ENCODE measurements at regions not wholly inside any gene's neighbourhood (a gene's known extent, or its start where the extent isn't known, plus 50 kb on each side); places are given as distances from the start of the nearest gene placed in this dataset.

DNA sequence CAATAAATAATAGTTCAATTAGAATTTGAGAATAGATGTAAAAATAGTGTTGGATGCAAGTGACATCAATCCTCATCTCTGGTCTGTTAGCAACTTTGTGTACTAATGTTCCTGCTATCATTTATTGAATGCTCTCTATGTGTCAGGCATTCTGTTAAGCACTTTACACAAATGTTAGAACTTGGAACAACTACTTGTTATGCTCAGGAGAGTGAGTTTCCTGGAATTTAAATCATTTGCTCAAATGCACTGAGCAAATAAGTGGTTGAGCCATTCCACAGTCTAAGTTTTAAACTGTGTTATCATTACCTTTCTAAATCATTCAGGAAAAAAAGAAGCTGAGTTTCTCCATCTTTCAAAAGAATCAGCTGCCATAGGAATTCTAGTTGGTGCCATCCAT, 1327.3 kb upstream of the GOT2 start:
- TF ChIP-seq, protein P1, sequence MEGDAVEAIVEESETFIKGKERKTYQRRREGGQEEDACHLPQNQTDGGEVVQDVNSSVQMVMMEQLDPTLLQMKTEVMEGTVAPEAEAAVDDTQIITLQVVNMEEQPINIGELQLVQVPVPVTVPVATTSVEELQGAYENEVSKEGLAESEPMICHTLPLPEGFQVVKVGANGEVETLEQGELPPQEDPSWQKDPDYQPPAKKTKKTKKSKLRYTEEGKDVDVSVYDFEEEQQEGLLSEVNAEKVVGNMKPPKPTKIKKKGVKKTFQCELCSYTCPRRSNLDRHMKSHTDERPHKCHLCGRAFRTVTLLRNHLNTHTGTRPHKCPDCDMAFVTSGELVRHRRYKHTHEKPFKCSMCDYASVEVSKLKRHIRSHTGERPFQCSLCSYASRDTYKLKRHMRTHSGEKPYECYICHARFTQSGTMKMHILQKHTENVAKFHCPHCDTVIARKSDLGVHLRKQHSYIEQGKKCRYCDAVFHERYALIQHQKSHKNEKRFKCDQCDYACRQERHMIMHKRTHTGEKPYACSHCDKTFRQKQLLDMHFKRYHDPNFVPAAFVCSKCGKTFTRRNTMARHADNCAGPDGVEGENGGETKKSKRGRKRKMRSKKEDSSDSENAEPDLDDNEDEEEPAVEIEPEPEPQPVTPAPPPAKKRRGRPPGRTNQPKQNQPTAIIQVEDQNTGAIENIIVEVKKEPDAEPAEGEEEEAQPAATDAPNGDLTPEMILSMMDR (conservative IDR thresholded peaks at IDR 0.05; ENCODE audit: low read depth, low read length): no peak
- DNase-seq (ENCODE audit: low read depth): no peak
- no peak overlapping the region for H3K4me3 ChIP-seq (ENCODE audit: low read length)

DNA sequence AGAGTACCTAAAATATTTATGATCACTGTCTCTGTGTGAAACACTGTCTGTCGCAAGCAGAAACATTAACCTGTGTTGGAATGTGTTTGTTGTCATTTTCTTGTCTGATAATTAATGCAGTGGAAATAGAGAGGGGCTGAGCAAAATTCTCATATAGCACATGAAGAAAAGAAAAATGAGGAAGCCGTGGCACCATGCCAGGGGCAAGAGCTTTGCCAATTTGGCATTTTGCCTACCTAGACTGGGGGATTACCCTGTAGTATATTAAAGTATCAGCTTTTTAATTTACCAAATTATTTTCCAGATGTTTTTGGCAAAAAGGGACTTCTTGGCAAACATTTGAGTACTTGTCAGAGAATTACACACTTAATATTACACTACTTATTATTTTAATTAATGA, 1326.6 kb upstream of the GOT2 start:
- TF ChIP-seq, protein P1 (conservative IDR thresholded peaks at IDR 0.05; ENCODE audit: low read depth, low read length): no peak
- DNase-seq (ENCODE audit: low read depth): peak; percentile 28
- no peak overlapping the region for H3K4me3 ChIP-seq (ENCODE audit: low read length)

DNA sequence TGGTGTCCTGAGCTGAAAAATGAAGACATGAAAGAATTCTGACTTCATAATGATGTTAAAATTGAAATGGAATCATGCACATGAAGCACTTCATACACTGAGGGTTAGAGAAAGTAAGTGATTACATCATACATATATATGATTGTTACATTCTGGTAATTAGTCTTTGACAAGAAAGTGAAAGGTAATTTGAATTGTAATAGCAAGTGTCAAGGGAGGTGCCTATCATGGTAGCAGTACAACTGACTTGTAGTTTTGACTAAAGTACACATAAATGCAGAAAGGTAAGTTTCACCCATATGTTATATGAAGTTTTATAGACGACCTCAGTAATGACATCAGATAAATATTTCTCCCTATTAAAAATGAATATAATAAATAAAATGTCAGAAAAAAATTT, 1325.0 kb upstream of the GOT2 start:
- TF ChIP-seq, protein P1 (conservative IDR thresholded peaks at IDR 0.05; ENCODE audit: low read depth, low read length): no peak
- no peak for DNase-seq (ENCODE audit: low read depth)
- H3K4me3 ChIP-seq (ENCODE audit: low read length): no peak overlapping the region

DNA sequence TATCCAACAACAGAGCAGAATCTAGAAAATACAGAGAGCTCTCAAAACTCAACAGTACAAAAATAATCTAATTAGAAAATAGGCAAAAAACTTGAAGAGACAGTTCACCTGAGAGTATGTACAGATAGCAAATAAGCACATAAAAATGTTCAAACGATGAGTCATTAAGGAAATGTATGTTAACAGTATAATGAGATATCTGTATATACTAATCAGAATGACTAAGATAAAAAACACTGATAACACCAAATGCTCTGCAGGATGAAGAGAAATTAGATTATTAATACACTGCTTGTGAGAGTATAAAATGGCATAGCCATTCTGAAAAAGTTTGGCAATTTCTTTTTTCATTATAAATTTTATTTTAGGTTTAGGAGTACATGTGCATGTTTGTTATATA, 1307.6 kb upstream of the GOT2 start:
- TF ChIP-seq, protein P1 (conservative IDR thresholded peaks at IDR 0.05; ENCODE audit: low read depth, low read length): no peak
- H3K4me3 ChIP-seq (ENCODE audit: low read length): no peak overlapping the region
- DNase-seq (ENCODE audit: low read depth): no peak

DNA sequence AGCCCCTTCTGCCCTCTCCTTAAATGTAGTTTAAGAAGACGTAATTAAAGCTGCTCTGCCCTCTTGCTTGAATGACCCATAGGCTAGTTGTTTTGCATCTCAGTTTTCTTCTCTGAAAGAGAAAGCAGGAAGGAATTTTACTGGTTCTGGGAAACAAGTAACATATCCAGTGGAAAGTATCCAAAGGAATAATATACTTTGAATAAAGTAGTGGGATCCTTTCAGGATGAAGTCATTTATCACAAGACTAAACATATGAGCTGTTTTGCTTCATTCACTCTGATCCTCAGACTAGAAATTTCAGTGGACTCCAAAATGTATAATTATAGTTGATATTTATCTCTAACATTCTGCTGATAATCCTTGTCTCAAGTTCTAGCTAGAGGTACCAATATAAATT, 1297.6 kb upstream of the GOT2 start:
- H3K4me3 ChIP-seq (ENCODE audit: low read length): no peak overlapping the region
- TF ChIP-seq, protein P1 (conservative IDR thresholded peaks at IDR 0.05; ENCODE audit: low read depth, low read length): no peak
- peak; percentile 89 for DNase-seq (ENCODE audit: low read depth)

DNA sequence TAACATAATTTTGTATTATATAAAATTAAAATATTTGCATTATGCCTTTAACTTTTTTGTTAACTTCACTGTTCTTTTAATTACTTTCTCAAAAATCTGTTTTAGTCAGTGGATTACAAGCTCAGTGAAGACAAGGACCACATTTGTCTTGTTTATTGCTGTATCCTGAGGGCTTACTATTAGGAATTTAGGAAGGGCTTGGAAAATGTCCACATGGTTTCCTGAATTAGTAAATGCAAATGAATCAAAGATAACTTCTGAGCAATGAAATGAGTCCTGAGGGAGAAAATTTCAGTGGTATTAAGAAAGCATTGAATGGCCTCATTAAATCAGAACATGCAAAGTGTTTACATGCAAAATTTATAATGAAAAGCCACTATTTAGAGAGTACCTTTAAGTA, 1293.2 kb upstream of the GOT2 start:
- DNase-seq (ENCODE audit: low read depth): no peak
- TF ChIP-seq, protein P1 (conservative IDR thresholded peaks at IDR 0.05; ENCODE audit: low read depth, low read length): no peak
- no peak overlapping the region for H3K4me3 ChIP-seq (ENCODE audit: low read length)

DNA sequence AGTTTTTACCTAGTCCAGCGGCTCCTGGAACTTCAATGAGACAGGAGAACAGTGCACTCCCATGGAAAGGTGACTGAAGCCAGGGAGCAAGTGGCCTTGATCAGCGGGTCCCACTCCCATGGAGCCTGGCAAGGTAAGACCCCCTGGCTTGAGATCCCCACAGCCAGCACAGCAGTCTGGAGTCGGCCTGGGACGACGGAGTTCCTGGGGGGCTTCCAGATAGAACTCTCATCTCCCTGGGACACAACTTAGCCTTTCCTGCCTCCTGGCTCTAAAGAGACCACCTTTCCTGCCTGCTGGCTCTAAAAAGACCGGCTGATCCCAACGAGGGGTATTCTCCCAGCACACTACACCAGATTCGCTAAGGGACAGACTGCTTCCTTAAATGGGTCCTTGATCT, 1279.0 kb upstream of the GOT2 start:
- TF ChIP-seq, protein P1 (conservative IDR thresholded peaks at IDR 0.05; ENCODE audit: low read depth, low read length): no peak
- H3K4me3 ChIP-seq (ENCODE audit: low read length): no peak overlapping the region
- no peak for DNase-seq (ENCODE audit: low read depth)
